GM13977 (cell line): ENCODE measurements at regions not wholly inside any gene's neighbourhood (a gene's known extent, or its start where the extent isn't known, plus 50 kb on each side); places are given as distances from the start of the nearest gene placed in this dataset.

Experiments
- DNase-seq: peaks from one replicate; pipeline ENCODE4 v3.0.0; 2012; ENCODE audit warnings: low spot score
- CTCF ChIP-seq: IDR thresholded peaks from 2 replicates; pipeline ENCODE4 v1.5.1; 2012; ENCODE audit warnings: mild to moderate bottlenecking, control low read depth; ENCODE audit not compliant: insufficient read depth; ENCODE audit errors: extremely low read depth, missing control alignments
- in situ Hi-C: fragments of 300-500 bp; cut with MboI; formaldehyde crosslinking; loops from one replicate; pipeline ENCODE4 v1.12.0; 2022; ENCODE audit warnings: low sequenced_read_pairs, low pct_unique_long_range_greater_than_20kb, mixed read lengths, inconsistent platforms; ENCODE audit not compliant: unreplicated experiment

DNA sequence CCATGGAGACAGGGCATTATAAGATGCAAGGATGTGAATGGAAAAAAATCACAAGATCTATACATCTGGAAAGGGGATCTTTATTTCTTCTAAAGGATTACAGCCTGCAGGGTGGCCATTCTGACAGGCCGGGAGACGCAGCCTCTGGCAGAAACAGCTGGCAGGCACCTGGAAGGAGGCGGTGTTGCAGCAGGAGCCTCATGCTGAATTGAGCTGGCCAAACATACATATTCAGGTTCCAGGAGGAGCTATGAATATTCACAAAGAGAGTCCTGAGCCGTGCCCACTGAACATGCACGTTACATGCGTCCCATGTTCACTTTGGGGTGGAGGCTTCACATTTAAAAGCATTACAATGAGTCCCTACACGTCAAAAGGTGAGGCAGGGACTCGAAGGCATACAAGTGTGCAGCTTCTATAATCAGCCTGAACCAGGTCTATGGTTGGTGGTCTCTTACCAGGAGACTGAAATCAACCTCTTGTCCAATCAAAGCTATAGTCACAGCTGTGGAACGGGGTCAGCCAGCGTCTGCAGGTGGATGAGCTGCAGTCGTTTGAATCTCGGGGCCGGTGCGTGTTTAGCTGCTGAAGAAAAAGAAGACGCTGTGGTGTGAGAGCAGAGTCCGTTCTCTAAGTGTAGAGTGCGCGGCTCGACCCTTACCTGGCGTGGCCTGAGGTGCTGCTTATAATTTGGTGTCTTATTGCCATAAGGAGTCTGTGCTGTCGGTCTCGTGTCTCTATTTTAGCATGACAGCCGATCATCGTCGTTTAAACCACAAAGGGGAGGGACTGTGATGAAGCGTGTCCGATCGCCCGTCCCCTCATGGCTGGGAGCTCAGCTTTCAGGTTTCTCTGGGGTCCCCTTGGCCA lies 183.0 kb downstream of the ETS2 start:
- in situ Hi-C loops, result no loop called here
- no peak for DNase-seq
- no peak for TF ChIP-seq CTCF

DNA sequence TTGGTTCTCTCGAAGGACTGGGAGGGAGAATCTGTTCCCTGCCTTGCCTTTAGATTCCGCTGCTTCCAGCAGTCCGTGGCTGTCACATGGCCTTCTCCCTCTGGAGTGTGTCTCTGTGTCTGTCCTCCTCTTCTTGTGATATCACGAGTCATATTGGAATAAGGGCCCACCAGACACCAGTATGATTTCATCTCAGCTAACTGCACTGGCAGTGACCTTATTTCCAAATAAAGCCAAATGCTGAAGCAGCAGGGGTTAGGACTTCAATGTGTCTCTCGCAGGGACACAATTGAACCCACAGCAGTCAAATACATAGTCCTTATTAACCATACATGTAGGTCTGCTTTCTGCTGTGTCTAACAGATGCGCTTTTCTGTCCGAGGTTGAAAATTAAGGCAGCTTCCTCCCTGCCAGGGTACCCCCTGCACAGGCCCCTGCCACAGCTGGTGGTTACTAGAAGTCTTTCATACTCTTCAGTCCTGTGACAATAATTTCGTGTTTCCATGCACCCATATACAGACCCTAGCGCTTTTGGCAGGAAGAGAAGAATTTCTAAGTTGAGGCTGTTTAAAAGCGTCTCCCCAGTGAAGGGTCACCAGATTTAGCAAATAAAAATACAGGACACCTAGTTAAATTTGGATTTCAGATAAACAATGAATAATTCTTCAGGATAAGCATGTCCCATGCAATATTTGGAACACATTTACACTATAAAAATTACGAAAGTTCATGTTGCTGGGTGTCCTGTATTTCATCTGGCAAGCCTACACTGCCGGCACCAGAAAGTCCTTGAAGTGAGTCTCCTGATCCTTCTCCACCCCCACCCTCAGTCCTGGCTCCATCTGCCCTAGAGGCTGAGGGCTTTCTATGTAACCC lies 182.1 kb downstream of the ETS2 start:
- in situ Hi-C loops, result no loop called here
- TF ChIP-seq CTCF, result no peak
- DNase-seq, result no peak

- no peak for TF ChIP-seq CTCF
- DNase-seq, result no peak
- in situ Hi-C loops, result no loop called here
Observed at GRCh38 chr21:38986806-38987632, 181.3 kb downstream of the ETS2 start.

DNA sequence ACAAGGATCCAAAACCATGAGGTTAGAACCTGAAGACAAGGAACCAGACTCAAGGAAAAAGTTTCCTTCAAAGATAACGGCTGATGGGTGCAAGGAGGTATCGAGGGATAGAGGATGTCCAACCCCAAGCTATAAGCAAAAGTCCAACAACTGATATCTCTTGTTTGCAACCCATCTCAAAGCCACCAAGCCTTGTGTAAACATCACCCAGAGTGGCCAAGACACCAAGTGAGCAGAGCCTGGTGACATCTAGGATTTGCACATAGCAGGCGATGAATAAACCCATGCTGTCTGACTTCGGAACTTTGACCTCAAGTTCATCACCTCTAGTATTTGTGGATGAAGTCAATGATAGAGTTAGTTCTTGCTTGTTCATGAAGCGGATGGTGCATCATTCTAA lies 180.7 kb downstream of the ETS2 start:
- DNase-seq, result no peak
- in situ Hi-C loops, result no loop called here
- TF ChIP-seq CTCF, result no peak

GRCh38 chr21:38985568-38986378 lies 180.0 kb downstream of the ETS2 start:
- peak; percentile 55 for DNase-seq
- in situ Hi-C loops, result no loop called here
- TF ChIP-seq CTCF, result no peak
